ENCODE measurements at regions not wholly inside any gene's neighbourhood (a gene's known extent, or its start where the extent isn't known, plus 50 kb on each side); places are given as distances from the start of the nearest gene placed in this dataset.

DNA sequence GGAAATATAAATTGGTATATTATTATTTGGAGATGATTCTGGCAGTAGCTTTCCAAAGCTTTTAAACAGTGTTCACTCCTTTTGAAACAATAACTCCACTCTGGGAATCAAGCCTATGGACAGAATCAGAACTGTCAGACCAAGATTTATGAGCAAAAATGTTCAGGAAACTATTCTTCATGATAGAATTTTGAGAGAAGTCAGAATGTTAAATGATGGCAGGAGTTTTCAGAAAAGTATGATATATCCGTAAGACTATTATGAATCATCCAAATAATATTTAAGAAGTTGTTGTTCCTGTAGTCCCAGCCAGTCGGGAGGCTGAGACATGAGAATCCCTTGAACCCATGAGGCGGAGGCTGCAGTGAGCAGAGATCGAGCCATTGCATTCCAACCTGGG is 50.5 kb upstream of the ADGRG2 start:
- no peak for DNase-seq (ENCODE audit: low read depth)
- TF ChIP-seq, protein P1, sequence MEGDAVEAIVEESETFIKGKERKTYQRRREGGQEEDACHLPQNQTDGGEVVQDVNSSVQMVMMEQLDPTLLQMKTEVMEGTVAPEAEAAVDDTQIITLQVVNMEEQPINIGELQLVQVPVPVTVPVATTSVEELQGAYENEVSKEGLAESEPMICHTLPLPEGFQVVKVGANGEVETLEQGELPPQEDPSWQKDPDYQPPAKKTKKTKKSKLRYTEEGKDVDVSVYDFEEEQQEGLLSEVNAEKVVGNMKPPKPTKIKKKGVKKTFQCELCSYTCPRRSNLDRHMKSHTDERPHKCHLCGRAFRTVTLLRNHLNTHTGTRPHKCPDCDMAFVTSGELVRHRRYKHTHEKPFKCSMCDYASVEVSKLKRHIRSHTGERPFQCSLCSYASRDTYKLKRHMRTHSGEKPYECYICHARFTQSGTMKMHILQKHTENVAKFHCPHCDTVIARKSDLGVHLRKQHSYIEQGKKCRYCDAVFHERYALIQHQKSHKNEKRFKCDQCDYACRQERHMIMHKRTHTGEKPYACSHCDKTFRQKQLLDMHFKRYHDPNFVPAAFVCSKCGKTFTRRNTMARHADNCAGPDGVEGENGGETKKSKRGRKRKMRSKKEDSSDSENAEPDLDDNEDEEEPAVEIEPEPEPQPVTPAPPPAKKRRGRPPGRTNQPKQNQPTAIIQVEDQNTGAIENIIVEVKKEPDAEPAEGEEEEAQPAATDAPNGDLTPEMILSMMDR (conservative IDR thresholded peaks at IDR 0.05; ENCODE audit: control insufficient read depth, insufficient read depth, low read depth, low read length) = no peak
- H3K4me3 ChIP-seq (ENCODE audit: control insufficient read depth, low read depth, low read length) = no peak overlapping the region

- TF ChIP-seq, protein P1 (conservative IDR thresholded peaks at IDR 0.05; ENCODE audit: control insufficient read depth, insufficient read depth, low read depth, low read length) = no peak
- DNase-seq (ENCODE audit: low read depth) = peak; percentile 79
- H3K4me3 ChIP-seq (ENCODE audit: control insufficient read depth, low read depth, low read length) = no peak overlapping the region
Measured at GRCh38 chrX:19174401-19175025, 52.2 kb upstream of the ADGRG2 start.

GRCh38 chrX:19176901-19177630 is 54.8 kb upstream of the ADGRG2 start:
- no peak overlapping the region for H3K4me3 ChIP-seq (ENCODE audit: control insufficient read depth, low read depth, low read length)
- DNase-seq (ENCODE audit: low read depth) = no peak
- TF ChIP-seq, protein P1 (conservative IDR thresholded peaks at IDR 0.05; ENCODE audit: control insufficient read depth, insufficient read depth, low read depth, low read length) = no peak

- TF ChIP-seq, protein P1 (conservative IDR thresholded peaks at IDR 0.05; ENCODE audit: control insufficient read depth, insufficient read depth, low read depth, low read length) = no peak
- DNase-seq (ENCODE audit: low read depth) = no peak
- H3K4me3 ChIP-seq (ENCODE audit: control insufficient read depth, low read depth, low read length) = no peak overlapping the region
Measured at GRCh38 chrX:19177721-19178120, 55.5 kb upstream of the ADGRG2 start.

GRCh38 chrX:19178402-19178801 is 56.1 kb upstream of the ADGRG2 start:
- DNase-seq (ENCODE audit: low read depth) = no peak
- TF ChIP-seq, protein P1 (conservative IDR thresholded peaks at IDR 0.05; ENCODE audit: control insufficient read depth, insufficient read depth, low read depth, low read length) = no peak
- no peak overlapping the region for H3K4me3 ChIP-seq (ENCODE audit: control insufficient read depth, low read depth, low read length)

DNA sequence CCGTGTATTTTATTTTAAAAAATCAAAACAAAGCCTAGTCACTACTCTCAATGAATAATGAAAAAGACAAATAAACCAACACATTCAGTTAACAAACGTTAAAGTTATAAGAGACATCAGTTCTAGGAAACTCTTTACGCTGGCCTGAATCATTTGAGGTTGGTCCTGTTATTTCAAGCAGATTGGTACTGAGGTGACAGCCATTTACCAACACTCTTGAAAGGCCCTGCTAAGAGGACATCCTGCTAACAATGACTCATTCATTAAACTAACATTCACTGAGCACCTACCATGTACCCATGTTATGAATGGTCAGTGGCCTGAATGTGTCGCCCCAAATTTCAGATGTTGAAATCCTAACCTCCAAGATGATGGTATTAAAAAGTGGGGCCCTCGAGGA is 57.1 kb upstream of the ADGRG2 start:
- TF ChIP-seq, protein P1 (conservative IDR thresholded peaks at IDR 0.05; ENCODE audit: control insufficient read depth, insufficient read depth, low read depth, low read length) = no peak
- no peak overlapping the region for H3K4me3 ChIP-seq (ENCODE audit: control insufficient read depth, low read depth, low read length)
- no peak for DNase-seq (ENCODE audit: low read depth)
